CD14-positive monocyte (primary cell): ENCODE measurements at regions not wholly inside any gene's neighbourhood (a gene's known extent, or its start where the extent isn't known, plus 50 kb on each side); places are given as distances from the start of the nearest gene placed in this dataset.

Experiments
- DNase-seq, 3 donors: peaks; one replicate each; pipeline ENCODE4 v3.0.0-alpha.2; 2011 to 2022
- H2AFZ ChIP-seq: 2 replicates; pipeline ENCODE4 v1.6.0; 2012; ENCODE audit warnings: mild to moderate bottlenecking, low read depth, low read length, inconsistent platforms; ENCODE audit not compliant: insufficient read depth, poor library complexity, severe bottlenecking
- H3K27ac ChIP-seq, 2 donors: 1 replicate in 1 of 2; 2 replicates in 1 of 2; pipeline ENCODE4 v1.5.1; 2012 to 2013; ENCODE audit warnings: low read length in 2 of 2, control low read depth in 1 of 2, inconsistent platforms in 1 of 2, low read depth in 1 of 2, mild to moderate bottlenecking in 1 of 2
- H3K27me3 ChIP-seq, 2 donors: one replicate each; pipeline versions ENCODE4 v1.6.0 to v1.6.1; 2011 to 2013; ENCODE audit warnings: low read length in 2 of 2; ENCODE audit not compliant: control insufficient read depth in 2 of 2, insufficient read depth in 2 of 2
- H3K36me3 ChIP-seq, 2 donors: replicated peaks in 1 of 2; 1 replicate in 1 of 2; 2 replicates in 1 of 2; pipeline versions ENCODE4 v1.5.1 to v1.6.1; 2012 to 2013; ENCODE audit warnings: low read length in 2 of 2, control low read depth in 1 of 2, inconsistent platforms in 1 of 2, mild to moderate bottlenecking in 1 of 2; ENCODE audit not compliant: insufficient read depth in 2 of 2, control insufficient read depth in 1 of 2
- H3K4me1 ChIP-seq, 2 donors: 1 replicate in 1 of 2; 2 replicates in 1 of 2; pipeline versions ENCODE4 v1.5.1 to v1.6.1; 2012 to 2013; ENCODE audit warnings: low read length in 2 of 2, control low read depth in 1 of 2, inconsistent platforms in 1 of 2, mild to moderate bottlenecking in 1 of 2, moderate library complexity in 1 of 2; ENCODE audit not compliant: insufficient read depth in 2 of 2, control insufficient read depth in 1 of 2
- H3K4me2 ChIP-seq: replicated peaks from 2 replicates; pipeline ENCODE3; 2012; ENCODE audit warnings: low read length, moderate library complexity, mild to moderate bottlenecking; ENCODE audit not compliant: poor library complexity, severe bottlenecking; ENCODE audit errors: extremely low read depth
- H3K4me3 ChIP-seq, 3 experiments: fragments of 200-600 bp in 1 of 3; sonication (generic) in 1 of 3; replicated peaks in 1 of 3; 1 replicate in 2 of 3; 2 replicates in 1 of 3; pipeline ENCODE4 v1.5.1; 2011 to 2013; ENCODE audit warnings: low read length in 3 of 3, mild to moderate bottlenecking in 3 of 3, control low read depth in 2 of 3, low read depth in 2 of 3, inconsistent platforms in 1 of 3, moderate library complexity in 1 of 3
- H3K79me2 ChIP-seq: 2 replicates; pipeline ENCODE4 v1.6.0; 2012; ENCODE audit warnings: mild to moderate bottlenecking, control low read depth, inconsistent platforms, low read length, moderate library complexity; ENCODE audit not compliant: insufficient read depth
- H3K9ac ChIP-seq: 2 replicates; pipeline ENCODE4 v1.6.0; 2017; ENCODE audit warnings: low read length, mild to moderate bottlenecking; ENCODE audit not compliant: insufficient read depth, poor library complexity, severe bottlenecking
- H3K9me3 ChIP-seq, 2 donors: replicated peaks in 1 of 2; 1 replicate in 1 of 2; 2 replicates in 1 of 2; pipeline versions ENCODE4 v1.5.1 to v1.6.1; 2012 to 2013; ENCODE audit warnings: low read length in 2 of 2, control low read depth in 1 of 2; ENCODE audit not compliant: control insufficient read depth in 1 of 2, insufficient read depth in 1 of 2
- H4K20me1 ChIP-seq: 2 replicates; pipeline ENCODE4 v1.6.0; 2012; ENCODE audit warnings: mild to moderate bottlenecking, low read length, control low read depth, moderate library complexity; ENCODE audit not compliant: insufficient read depth
- H3K27ac Mint-ChIP-seq, 7 donors: one replicate each; pipeline ENCODE4 v1.8.0; 2020; ENCODE audit warnings: mild to moderate bottlenecking in 7 of 7, mixed read lengths in 7 of 7, moderate library complexity in 6 of 7, inconsistent platforms in 2 of 7
- H3K27me3 Mint-ChIP-seq, 3 donors: one replicate each; pipeline ENCODE4 v1.8.0; 2021 to 2022; ENCODE audit warnings: low read depth in 3 of 3, mild to moderate bottlenecking in 3 of 3, mixed read lengths in 3 of 3, moderate library complexity in 3 of 3, inconsistent platforms in 1 of 3
- H3K36me3 Mint-ChIP-seq, 2 donors: one replicate each; pipeline ENCODE4 v1.8.0; 2020; ENCODE audit warnings: mixed read lengths in 2 of 2, inconsistent platforms in 1 of 2, mild to moderate bottlenecking in 1 of 2
- H3K4me1 Mint-ChIP-seq: one replicate; pipeline ENCODE4 v1.8.0; 2020; ENCODE audit warnings: mild to moderate bottlenecking, mixed read lengths
- H3K4me3 Mint-ChIP-seq, 2 donors: one replicate each; pipeline ENCODE4 v1.8.0; 2020; ENCODE audit warnings: mild to moderate bottlenecking in 2 of 2, mixed read lengths in 2 of 2, moderate library complexity in 1 of 2
- H3K9me3 Mint-ChIP-seq, 7 donors: one replicate each; pipeline ENCODE4 v1.8.0; 2020 to 2022; ENCODE audit warnings: mixed read lengths in 7 of 7, mild to moderate bottlenecking in 6 of 7, moderate library complexity in 6 of 7, inconsistent platforms in 2 of 7
- WGBS: methylation state at CpG from one replicate; pipeline ENCODE4 v1.1.5; 2013; ENCODE audit warnings: missing lambda C conversion rate; ENCODE audit not compliant: insufficient coverage; 5-methylcytosine and 5-hydroxymethylcytosine counted together
- intact Hi-C, 2 donors: fragments of 100-400 bp; cut with micrococcal nuclease; formaldehyde crosslinking; loops; one replicate each; pipeline versions ENCODE4 v1.15.0 to v1.15.1; 2023
- TF ChIP-seq, protein P1 (sequence below): fragments of 200-600 bp; IDR thresholded peaks from one replicate; pipeline ENCODE4 v1.8.0; 2022; ENCODE audit warnings: antibody characterized with exemption, mild to moderate bottlenecking

DNA sequence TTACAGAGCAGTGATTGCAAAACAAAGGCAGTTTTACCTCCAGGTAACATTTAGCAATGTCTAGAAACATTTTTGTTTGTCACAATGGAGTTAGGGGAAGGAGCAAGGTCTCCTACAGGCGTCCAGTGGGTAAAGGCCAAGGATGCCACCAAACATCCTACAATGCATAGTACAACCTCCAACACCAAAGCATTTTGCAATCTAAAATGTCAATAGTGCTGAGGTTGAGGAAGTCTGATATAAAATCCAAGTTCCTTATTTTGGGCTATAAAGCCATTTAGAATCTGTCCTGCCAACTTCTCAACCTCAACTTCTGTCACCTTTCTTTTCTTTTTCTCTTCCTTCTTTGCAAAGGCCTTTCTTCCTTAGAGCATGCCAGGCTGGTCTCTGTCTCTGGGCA lies 111.2 kb downstream of the FASLG start:
- peak overlapping the region in 6 of 7 donors; percentile 6 to 54 (median 29) for H3K27ac Mint-ChIP-seq
- H3K79me2 ChIP-seq, result no peaks in the 10 kb centered on the region
- H3K9me3 Mint-ChIP-seq, result peaks cover 0 to 2% (median 0%) of the 10 kb centered on the region in 7 donors
- peaks cover 3 to 9% of the 10 kb centered on the region in 2 donors for H3K4me1 ChIP-seq
- H3K27ac ChIP-seq, result no peak overlapping the region
- no peak overlapping the region for H3K9ac ChIP-seq
- no peaks in the 10 kb centered on the region for H3K36me3 Mint-ChIP-seq
- TF ChIP-seq, protein P1, sequence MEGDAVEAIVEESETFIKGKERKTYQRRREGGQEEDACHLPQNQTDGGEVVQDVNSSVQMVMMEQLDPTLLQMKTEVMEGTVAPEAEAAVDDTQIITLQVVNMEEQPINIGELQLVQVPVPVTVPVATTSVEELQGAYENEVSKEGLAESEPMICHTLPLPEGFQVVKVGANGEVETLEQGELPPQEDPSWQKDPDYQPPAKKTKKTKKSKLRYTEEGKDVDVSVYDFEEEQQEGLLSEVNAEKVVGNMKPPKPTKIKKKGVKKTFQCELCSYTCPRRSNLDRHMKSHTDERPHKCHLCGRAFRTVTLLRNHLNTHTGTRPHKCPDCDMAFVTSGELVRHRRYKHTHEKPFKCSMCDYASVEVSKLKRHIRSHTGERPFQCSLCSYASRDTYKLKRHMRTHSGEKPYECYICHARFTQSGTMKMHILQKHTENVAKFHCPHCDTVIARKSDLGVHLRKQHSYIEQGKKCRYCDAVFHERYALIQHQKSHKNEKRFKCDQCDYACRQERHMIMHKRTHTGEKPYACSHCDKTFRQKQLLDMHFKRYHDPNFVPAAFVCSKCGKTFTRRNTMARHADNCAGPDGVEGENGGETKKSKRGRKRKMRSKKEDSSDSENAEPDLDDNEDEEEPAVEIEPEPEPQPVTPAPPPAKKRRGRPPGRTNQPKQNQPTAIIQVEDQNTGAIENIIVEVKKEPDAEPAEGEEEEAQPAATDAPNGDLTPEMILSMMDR, result no peak
- H3K4me1 Mint-ChIP-seq, result peaks cover 16% of the 10 kb centered on the region
- H3K4me3 Mint-ChIP-seq, result no peak overlapping the region
- peak; percentile 34 to 52 (median 35) for DNase-seq
- H3K27me3 ChIP-seq, result no peaks in the 10 kb centered on the region
- H3K4me2 ChIP-seq, result no peak overlapping the region
- H2AFZ ChIP-seq, result no peak overlapping the region
- H3K4me3 ChIP-seq, result no peak overlapping the region
- intact Hi-C loops, result no loop called here
- peaks cover 0 to 2% (median 0%) of the 10 kb centered on the region in 3 donors for H3K27me3 Mint-ChIP-seq
- WGBS, result no CpG with 5 or more reads among the region's 1 CpG
- no peaks in the 10 kb centered on the region for H4K20me1 ChIP-seq
- no peaks in the 10 kb centered on the region for H3K36me3 ChIP-seq
- H3K9me3 ChIP-seq, result no peaks in the 10 kb centered on the region

DNA sequence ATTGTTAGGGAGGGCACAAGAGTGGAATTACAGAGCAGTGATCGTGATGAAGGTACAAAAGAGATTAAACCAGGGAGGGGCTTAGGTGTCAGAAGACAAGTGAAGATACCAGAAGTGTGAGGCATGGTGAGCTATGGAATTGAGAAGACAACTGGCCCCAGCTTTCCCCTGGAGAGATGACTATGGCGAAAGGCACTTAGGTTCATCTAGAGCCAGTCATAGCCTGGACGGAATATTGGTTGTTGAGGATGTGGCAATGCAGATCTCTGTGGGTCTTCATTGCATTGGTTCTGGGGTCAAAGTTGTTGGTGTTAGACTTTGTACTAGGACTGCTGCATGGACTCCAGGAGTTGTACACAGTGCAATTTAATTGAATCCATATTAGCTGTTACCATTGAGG lies 115.7 kb downstream of the FASLG start:
- TF ChIP-seq, protein P1, result no peak
- H3K27me3 ChIP-seq, result no peaks in the 10 kb centered on the region
- Mint-ChIP-seq H3K4me3 (no peak overlapping the region), H3K27me3 (no peaks in the 10 kb centered on the region), H3K9me3 (peaks cover 0 to 2% (median 0%) of the 10 kb centered on the region in 7 donors), H3K36me3 (no peaks in the 10 kb centered on the region), H3K4me1 (peaks cover 8% of the 10 kb centered on the region), H3K27ac (no peak overlapping the region)
- no peaks in the 10 kb centered on the region for H3K9me3 ChIP-seq
- H3K4me1 ChIP-seq, result peaks cover 3 to 9% of the 10 kb centered on the region in 2 donors
- H3K27ac ChIP-seq, result no peak overlapping the region
- intact Hi-C loops, result no loop called here
- no peak overlapping the region for H3K4me3 ChIP-seq
- 97% methylated on average over 3 of the region's 3 CpGs for WGBS
- H2AFZ ChIP-seq, result no peak overlapping the region
- no peak for DNase-seq
- H3K79me2 ChIP-seq, result no peaks in the 10 kb centered on the region
- no peaks in the 10 kb centered on the region for H4K20me1 ChIP-seq
- H3K9ac ChIP-seq, result no peak overlapping the region
- H3K36me3 ChIP-seq, result no peaks in the 10 kb centered on the region
- H3K4me2 ChIP-seq, result no peak overlapping the region
